Keratinocyte (primary cell): ENCODE measurements at regions not wholly inside any gene's neighbourhood (a gene's known extent, or its start where the extent isn't known, plus 50 kb on each side); places are given as distances from the start of the nearest gene placed in this dataset.

Source experiments
- DNase-seq: peaks from one replicate; pipeline ENCODE4 v3.0.0-alpha.2; 2011; ENCODE audit warnings: low read depth, missing footprints, low spot score
- FAIRE-seq: peaks from 2 replicates; lab custom pipeline; 2011; peaks lifted over from hg19 to GRCh38; lab: Jason Lieb, UNC
- H2AFZ ChIP-seq: 2 replicates; pipeline ENCODE4 v1.6.0; 2012; ENCODE audit warnings: low read length, control low read depth, inconsistent platforms; ENCODE audit not compliant: control insufficient read depth
- H3K27ac ChIP-seq: 2 replicates; pipeline ENCODE4 v1.5.1; 2011; ENCODE audit warnings: low read length; ENCODE audit not compliant: control insufficient read depth, insufficient read depth
- H3K27me3 ChIP-seq: 3 replicates; pipeline ENCODE4 v1.6.0; 2011; ENCODE audit warnings: low read length; ENCODE audit not compliant: control insufficient read depth, insufficient read depth; ENCODE audit errors: extremely low read depth
- H3K36me3 ChIP-seq, 2 experiments: 2 replicates in 1 of 2; 3 replicates in 1 of 2; pipeline ENCODE4 v1.5.1; 2011; ENCODE audit warnings: low read length in 2 of 2, mild to moderate bottlenecking in 1 of 2; ENCODE audit not compliant: control insufficient read depth in 2 of 2, insufficient read depth in 2 of 2; ENCODE audit errors: extremely low read depth in 1 of 2
- H3K4me1 ChIP-seq: 3 replicates; pipeline ENCODE4 v1.5.1; 2011; ENCODE audit warnings: low read length; ENCODE audit not compliant: control insufficient read depth, insufficient read depth; ENCODE audit errors: extremely low read depth
- H3K4me2 ChIP-seq: 3 replicates; pipeline ENCODE4 v1.6.0; 2011; ENCODE audit warnings: low read depth, low read length; ENCODE audit not compliant: control insufficient read depth, insufficient read depth; ENCODE audit errors: extremely low read depth
- H3K4me3 ChIP-seq, 3 experiments: fragments of 200-600 bp in 1 of 3; sonication (generic) in 1 of 3; 2 replicates in 2 of 3; 3 replicates in 1 of 3; pipeline ENCODE4 v1.5.1; 2011 to 2016; ENCODE audit warnings: low read length in 3 of 3, mild to moderate bottlenecking in 3 of 3, control low read depth in 2 of 3, inconsistent platforms in 1 of 3, low read depth in 1 of 3, mixed read lengths in 1 of 3, mixed run types in 1 of 3, moderate library complexity in 1 of 3; ENCODE audit not compliant: control insufficient read depth in 2 of 3, insufficient read depth in 2 of 3; ENCODE audit errors: extremely low read depth in 1 of 3
- H3K79me2 ChIP-seq: 2 replicates; pipeline ENCODE4 v1.6.0; 2012; ENCODE audit warnings: low read length; ENCODE audit not compliant: control insufficient read depth, insufficient read depth
- H3K9ac ChIP-seq: 3 replicates; pipeline ENCODE4 v1.6.0; 2011; ENCODE audit warnings: low read length; ENCODE audit not compliant: control insufficient read depth, insufficient read depth; ENCODE audit errors: extremely low read depth
- H3K9me1 ChIP-seq: 3 replicates; pipeline ENCODE4 v1.6.0; 2011; ENCODE audit warnings: low read length; ENCODE audit not compliant: control insufficient read depth, insufficient read depth; ENCODE audit errors: extremely low read depth
- H3K9me3 ChIP-seq: 2 replicates; pipeline ENCODE4 v1.5.1; 2012; ENCODE audit warnings: low read depth, low read length; ENCODE audit not compliant: control insufficient read depth
- H4K20me1 ChIP-seq: 3 replicates; pipeline ENCODE4 v1.6.0; 2011; ENCODE audit warnings: low read length; ENCODE audit not compliant: control insufficient read depth, insufficient read depth; ENCODE audit errors: extremely low read depth
- CTCF ChIP-seq, 3 experiments: IDR thresholded peaks in 1 of 3; conservative IDR thresholded peaks in 1 of 3; optimal IDR thresholded peaks in 1 of 3; 2 replicates in 2 of 3; 3 replicates in 1 of 3; pipeline versions ENCODE3 to v1.5.1; 2011; ENCODE audit warnings: low read length in 3 of 3, mild to moderate bottlenecking in 3 of 3, moderate library complexity in 2 of 3, control low read depth in 1 of 3, inconsistent platforms in 1 of 3; ENCODE audit not compliant: insufficient read depth in 2 of 3; ENCODE audit errors: extremely low read depth in 1 of 3
- EZH2 ChIP-seq: IDR thresholded peaks from one replicate; pipeline ENCODE4 v1.6.1; 2012; ENCODE audit warnings: inconsistent platforms, mild to moderate bottlenecking, low read length, moderate library complexity
- dilution Hi-C: fragments of 300-500 bp; cut with MboI; formaldehyde crosslinking; loops from one replicate; pipeline ENCODE4 v1.7.0; 2020; ENCODE audit warnings: low sequenced_read_pairs; ENCODE audit not compliant: extremely low pct_ligation_motif_present

GRCh38 chr9:17927616-17928015 is 348.8 kb downstream of the SH3GL2 start:
- no peak for FAIRE-seq
- dilution Hi-C loops: no loop called here
- no peak for TF ChIP-seq CTCF (optimal IDR thresholded peaks at IDR 0.05 in 1 of 3, IDR thresholded peaks at IDR 0.05 in 1 of 3, conservative IDR thresholded peaks at IDR 0.05 in 1 of 3; ENCODE audit: extremely low read depth in 1 of 3, insufficient read depth in 2 of 3, low read length in 3 of 3)
- TF ChIP-seq EZH2: no peak

DNA sequence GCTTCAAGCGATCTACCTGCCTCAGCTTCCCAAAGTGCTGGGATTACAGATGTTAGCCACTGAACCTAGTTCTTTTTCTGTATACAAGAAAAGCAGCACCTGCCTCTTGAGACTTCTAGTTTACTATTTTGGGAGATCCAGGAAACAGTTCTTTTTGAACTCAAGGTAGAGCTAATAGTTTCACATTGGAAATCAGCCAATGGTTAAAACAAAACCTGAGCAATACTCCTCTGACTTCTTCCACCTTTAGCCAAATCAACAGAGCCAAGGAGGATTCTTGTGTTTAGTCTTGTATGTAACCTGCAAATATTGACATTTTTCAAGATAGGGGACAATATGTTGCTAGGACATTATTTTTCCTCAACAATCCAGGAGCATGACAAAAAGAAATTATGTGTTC is 349.4 kb downstream of the SH3GL2 start:
- DNase-seq: no peak
- Histone ChIP-seq H3K36me3 (no peaks in the 10 kb centered on the region), H3K9me3 (no peaks in the 10 kb centered on the region), H3K4me3 (no peak overlapping the region), H3K79me2 (no peaks in the 10 kb centered on the region), H3K9ac (no peak overlapping the region), H3K4me1 (no peaks in the 10 kb centered on the region), H4K20me1 (no peaks in the 10 kb centered on the region), H3K4me2 (no peak overlapping the region), H3K27me3 (no peaks in the 10 kb centered on the region), H2AFZ (no peak overlapping the region), H3K9me1 (no peaks in the 10 kb centered on the region), H3K27ac (no peak overlapping the region)
- dilution Hi-C loops: no loop called here
- TF ChIP-seq EZH2: no peak
- TF ChIP-seq CTCF (optimal IDR thresholded peaks at IDR 0.05 in 1 of 3, IDR thresholded peaks at IDR 0.05 in 1 of 3, conservative IDR thresholded peaks at IDR 0.05 in 1 of 3; ENCODE audit: extremely low read depth in 1 of 3, insufficient read depth in 2 of 3, low read length in 3 of 3): no peak
- no peak for FAIRE-seq

More at GRCh38 chr9:17927616-17928015, 348.8 kb downstream of the SH3GL2 start:
- H3K4me1 ChIP-seq: no peaks in the 10 kb centered on the region
- no peaks in the 10 kb centered on the region for H4K20me1 ChIP-seq
- H3K27me3 ChIP-seq: no peaks in the 10 kb centered on the region
- no peak overlapping the region for H3K4me3 ChIP-seq
- H3K27ac ChIP-seq: no peak overlapping the region
- H2AFZ ChIP-seq: no peak overlapping the region
- DNase-seq: no peak
- no peaks in the 10 kb centered on the region for H3K79me2 ChIP-seq
- H3K9me3 ChIP-seq: no peaks in the 10 kb centered on the region
- no peaks in the 10 kb centered on the region for H3K9me1 ChIP-seq
- no peak overlapping the region for H3K4me2 ChIP-seq
- H3K9ac ChIP-seq: no peak overlapping the region
- no peaks in the 10 kb centered on the region for H3K36me3 ChIP-seq
